GM12878 (cell line): ENCODE measurements at regions not wholly inside any gene's neighbourhood (a gene's known extent, or its start where the extent isn't known, plus 50 kb on each side); places are given as distances from the start of the nearest gene placed in this dataset.

Experiments
- CBX3 ChIP-seq: fragments of 200-600 bp; sonication (generic); IDR thresholded peaks from 2 replicates; pipeline ENCODE4 v1.6.1; 2016; ENCODE audit warnings: low read depth, borderline replicate concordance
- CBX5 ChIP-seq: sonication (generic); IDR thresholded peaks from 2 replicates; pipeline ENCODE4 v1.6.1; 2016; ENCODE audit warnings: low read depth, moderate library complexity, mild to moderate bottlenecking, inconsistent platforms
- POLR2AphosphoS2 ChIP-seq: IDR thresholded peaks from 2 replicates; pipeline ENCODE4 v1.6.1; 2011; ENCODE audit warnings: low read depth, mild to moderate bottlenecking, low read length, improper control_type of control experiment, moderate library complexity
- SPI1 ChIP-seq: IDR thresholded peaks from 2 replicates; pipeline ENCODE4 v1.6.1; 2011; ENCODE audit warnings: low read depth, mild to moderate bottlenecking, low read length, moderate library complexity, borderline replicate concordance; ENCODE audit not compliant: insufficient read depth
- TARDBP ChIP-seq: IDR thresholded peaks from 2 replicates; pipeline ENCODE4 v1.6.1; 2016; ENCODE audit warnings: borderline replicate concordance
- ZNF217 ChIP-seq: fragments of 450-650 bp; IDR thresholded peaks from 2 replicates; pipeline ENCODE4 v1.6.1; 2017; ENCODE audit warnings: antibody characterized with exemption, mild to moderate bottlenecking
- ZNF622 ChIP-seq: fragments of 450-650 bp; IDR thresholded peaks from 2 replicates; pipeline ENCODE4 v1.6.1; 2017; ENCODE audit warnings: mild to moderate bottlenecking, inconsistent platforms
- TF ChIP-seq, protein P1 (sequence below), 3 experiments: IDR thresholded peaks in 2 of 3; conservative IDR thresholded peaks in 1 of 3; 2 replicates each; pipeline ENCODE4 v1.5.1; 2011; ENCODE audit warnings: low read depth in 3 of 3, low read length in 3 of 3, mild to moderate bottlenecking in 3 of 3, control low read depth in 2 of 3, moderate library complexity in 2 of 3, inconsistent platforms in 1 of 3, mixed read lengths in 1 of 3; ENCODE audit not compliant: control insufficient read depth in 2 of 3, insufficient read depth in 1 of 3; ENCODE audit errors: extremely low read depth in 1 of 3
- TF ChIP-seq, protein P2 (sequence below): fragments of 450-650 bp; IDR thresholded peaks from 2 replicates; pipeline ENCODE4 v1.6.1; 2017; ENCODE audit warnings: antibody characterized with exemption, mild to moderate bottlenecking, moderate library complexity
- TF ChIP-seq, protein P3 (sequence below): fragments of 450-650 bp; IDR thresholded peaks from 2 replicates; pipeline ENCODE4 v1.6.1; 2017; ENCODE audit warnings: mild to moderate bottlenecking, moderate library complexity

DNA sequence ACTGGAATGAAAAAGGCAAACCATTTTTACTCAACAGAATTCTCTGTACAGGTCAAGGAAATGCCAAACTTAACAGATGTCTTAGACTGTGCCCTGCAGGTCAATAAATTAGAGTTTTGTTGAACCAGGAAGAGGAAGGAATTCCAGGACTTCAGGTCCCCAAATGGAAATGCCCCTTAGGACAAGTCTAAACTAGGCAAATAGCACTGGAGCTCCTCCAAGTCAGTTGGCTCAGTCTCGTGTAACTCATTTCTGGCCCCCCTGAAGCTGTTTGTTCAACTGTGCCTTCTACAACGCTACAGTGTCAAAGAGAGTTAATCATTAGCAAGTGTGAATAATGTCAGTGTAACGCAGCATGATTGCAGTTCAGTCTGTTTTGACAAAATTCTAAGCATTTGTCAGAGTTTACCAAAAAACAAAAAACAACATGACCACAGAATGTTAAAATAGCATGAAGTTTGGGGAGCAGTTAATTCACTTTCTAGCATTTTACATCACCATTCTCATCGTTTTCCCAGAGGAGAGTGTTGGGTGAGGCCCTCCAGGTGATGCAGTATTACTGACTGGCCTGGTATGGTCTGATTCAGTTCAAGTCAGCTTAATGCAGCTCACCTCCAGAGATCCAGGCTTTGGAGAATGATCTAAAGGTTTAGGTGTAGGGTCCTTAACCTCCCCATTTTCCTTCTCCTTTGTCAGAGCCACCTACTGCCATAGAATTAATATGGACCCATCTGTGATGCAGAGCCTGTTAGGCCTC lies 108.1 kb downstream of the AQP4 start (continued):
- TF ChIP-seq SPI1 (no peak), ZNF622 (no peak), CBX3 (no peak), ZNF217 (no peak), CBX5 (no peak), POLR2AphosphoS2 (no peak), TARDBP (no peak)
- TF ChIP-seq, protein P1, sequence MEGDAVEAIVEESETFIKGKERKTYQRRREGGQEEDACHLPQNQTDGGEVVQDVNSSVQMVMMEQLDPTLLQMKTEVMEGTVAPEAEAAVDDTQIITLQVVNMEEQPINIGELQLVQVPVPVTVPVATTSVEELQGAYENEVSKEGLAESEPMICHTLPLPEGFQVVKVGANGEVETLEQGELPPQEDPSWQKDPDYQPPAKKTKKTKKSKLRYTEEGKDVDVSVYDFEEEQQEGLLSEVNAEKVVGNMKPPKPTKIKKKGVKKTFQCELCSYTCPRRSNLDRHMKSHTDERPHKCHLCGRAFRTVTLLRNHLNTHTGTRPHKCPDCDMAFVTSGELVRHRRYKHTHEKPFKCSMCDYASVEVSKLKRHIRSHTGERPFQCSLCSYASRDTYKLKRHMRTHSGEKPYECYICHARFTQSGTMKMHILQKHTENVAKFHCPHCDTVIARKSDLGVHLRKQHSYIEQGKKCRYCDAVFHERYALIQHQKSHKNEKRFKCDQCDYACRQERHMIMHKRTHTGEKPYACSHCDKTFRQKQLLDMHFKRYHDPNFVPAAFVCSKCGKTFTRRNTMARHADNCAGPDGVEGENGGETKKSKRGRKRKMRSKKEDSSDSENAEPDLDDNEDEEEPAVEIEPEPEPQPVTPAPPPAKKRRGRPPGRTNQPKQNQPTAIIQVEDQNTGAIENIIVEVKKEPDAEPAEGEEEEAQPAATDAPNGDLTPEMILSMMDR (IDR thresholded peaks at IDR 0.05 in 2 of 3, conservative IDR thresholded peaks at IDR 0.05 in 1 of 3; ENCODE audit: control insufficient read depth in 2 of 3, extremely low read depth in 1 of 3, insufficient read depth in 1 of 3, low read depth in 3 of 3, low read length in 3 of 3): no peak
- TF ChIP-seq, protein P2, sequence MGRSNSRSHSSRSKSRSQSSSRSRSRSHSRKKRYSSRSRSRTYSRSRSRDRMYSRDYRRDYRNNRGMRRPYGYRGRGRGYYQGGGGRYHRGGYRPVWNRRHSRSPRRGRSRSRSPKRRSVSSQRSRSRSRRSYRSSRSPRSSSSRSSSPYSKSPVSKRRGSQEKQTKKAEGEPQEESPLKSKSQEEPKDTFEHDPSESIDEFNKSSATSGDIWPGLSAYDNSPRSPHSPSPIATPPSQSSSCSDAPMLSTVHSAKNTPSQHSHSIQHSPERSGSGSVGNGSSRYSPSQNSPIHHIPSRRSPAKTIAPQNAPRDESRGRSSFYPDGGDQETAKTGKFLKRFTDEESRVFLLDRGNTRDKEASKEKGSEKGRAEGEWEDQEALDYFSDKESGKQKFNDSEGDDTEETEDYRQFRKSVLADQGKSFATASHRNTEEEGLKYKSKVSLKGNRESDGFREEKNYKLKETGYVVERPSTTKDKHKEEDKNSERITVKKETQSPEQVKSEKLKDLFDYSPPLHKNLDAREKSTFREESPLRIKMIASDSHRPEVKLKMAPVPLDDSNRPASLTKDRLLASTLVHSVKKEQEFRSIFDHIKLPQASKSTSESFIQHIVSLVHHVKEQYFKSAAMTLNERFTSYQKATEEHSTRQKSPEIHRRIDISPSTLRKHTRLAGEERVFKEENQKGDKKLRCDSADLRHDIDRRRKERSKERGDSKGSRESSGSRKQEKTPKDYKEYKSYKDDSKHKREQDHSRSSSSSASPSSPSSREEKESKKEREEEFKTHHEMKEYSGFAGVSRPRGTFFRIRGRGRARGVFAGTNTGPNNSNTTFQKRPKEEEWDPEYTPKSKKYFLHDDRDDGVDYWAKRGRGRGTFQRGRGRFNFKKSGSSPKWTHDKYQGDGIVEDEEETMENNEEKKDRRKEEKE: no peak
- TF ChIP-seq, protein P3, sequence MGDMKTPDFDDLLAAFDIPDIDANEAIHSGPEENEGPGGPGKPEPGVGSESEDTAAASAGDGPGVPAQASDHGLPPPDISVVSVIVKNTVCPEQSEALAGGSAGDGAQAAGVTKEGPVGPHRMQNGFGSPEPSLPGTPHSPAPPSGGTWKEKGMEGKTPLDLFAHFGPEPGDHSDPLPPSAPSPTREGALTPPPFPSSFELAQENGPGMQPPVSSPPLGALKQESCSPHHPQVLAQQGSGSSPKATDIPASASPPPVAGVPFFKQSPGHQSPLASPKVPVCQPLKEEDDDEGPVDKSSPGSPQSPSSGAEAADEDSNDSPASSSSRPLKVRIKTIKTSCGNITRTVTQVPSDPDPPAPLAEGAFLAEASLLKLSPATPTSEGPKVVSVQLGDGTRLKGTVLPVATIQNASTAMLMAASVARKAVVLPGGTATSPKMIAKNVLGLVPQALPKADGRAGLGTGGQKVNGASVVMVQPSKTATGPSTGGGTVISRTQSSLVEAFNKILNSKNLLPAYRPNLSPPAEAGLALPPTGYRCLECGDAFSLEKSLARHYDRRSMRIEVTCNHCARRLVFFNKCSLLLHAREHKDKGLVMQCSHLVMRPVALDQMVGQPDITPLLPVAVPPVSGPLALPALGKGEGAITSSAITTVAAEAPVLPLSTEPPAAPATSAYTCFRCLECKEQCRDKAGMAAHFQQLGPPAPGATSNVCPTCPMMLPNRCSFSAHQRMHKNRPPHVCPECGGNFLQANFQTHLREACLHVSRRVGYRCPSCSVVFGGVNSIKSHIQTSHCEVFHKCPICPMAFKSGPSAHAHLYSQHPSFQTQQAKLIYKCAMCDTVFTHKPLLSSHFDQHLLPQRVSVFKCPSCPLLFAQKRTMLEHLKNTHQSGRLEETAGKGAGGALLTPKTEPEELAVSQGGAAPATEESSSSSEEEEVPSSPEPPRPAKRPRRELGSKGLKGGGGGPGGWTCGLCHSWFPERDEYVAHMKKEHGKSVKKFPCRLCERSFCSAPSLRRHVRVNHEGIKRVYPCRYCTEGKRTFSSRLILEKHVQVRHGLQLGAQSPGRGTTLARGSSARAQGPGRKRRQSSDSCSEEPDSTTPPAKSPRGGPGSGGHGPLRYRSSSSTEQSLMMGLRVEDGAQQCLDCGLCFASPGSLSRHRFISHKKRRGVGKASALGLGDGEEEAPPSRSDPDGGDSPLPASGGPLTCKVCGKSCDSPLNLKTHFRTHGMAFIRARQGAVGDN: no peak
